ENCODE measurements at regions not wholly inside any gene's neighbourhood (a gene's known extent, or its start where the extent isn't known, plus 50 kb on each side); places are given as distances from the start of the nearest gene placed in this dataset.

- no peak overlapping the region for H3K27ac ChIP-seq
- intact Hi-C loops (cut with DNase I; ENCODE audit: low total_unique reads) = no loop called here
- no peaks in the 10 kb centered on the region for H3K27me3 ChIP-seq
- 63 to 71% methylated on average over 1 of the region's 1 CpG for WGBS, 2 donors (ENCODE audit: low coverage in 1 of 2)
- no peak for DNase-seq
- H3K4me3 ChIP-seq = no peak overlapping the region
- no peaks in the 10 kb centered on the region for H3K9me3 ChIP-seq
- TF ChIP-seq CTCF (IDR thresholded peaks at IDR 0.05) = no peak
- no peak for TF ChIP-seq POLR2A (IDR thresholded peaks at IDR 0.05)
- TF ChIP-seq POLR2AphosphoS5 (IDR thresholded peaks at IDR 0.05) = no peak
- TF ChIP-seq EP300 (IDR thresholded peaks at IDR 0.05; ENCODE audit: low read depth) = no peak
- no peaks in the 10 kb centered on the region for H3K4me1 ChIP-seq
- no peaks in the 10 kb centered on the region for H3K36me3 ChIP-seq
- in situ Hi-C loops (cut with MboI; ENCODE audit: low pct_ligation_motif_present in 1 of 4, low pct_unique_long_range_greater_than_20kb in 1 of 4, low sequenced_read_pairs in 3 of 4) = no loop called here
Measured at GRCh38 chr1:101463195-101463594, 226.4 kb downstream of the S1PR1 start.

GRCh38 chr1:101465941-101466340 is 229.1 kb downstream of the S1PR1 start:
- Histone ChIP-seq H3K27me3 (no peaks in the 10 kb centered on the region), H3K4me3 (no peak overlapping the region), H3K27ac (no peak overlapping the region), H3K9me3 (no peaks in the 10 kb centered on the region), H3K36me3 (no peaks in the 10 kb centered on the region), H3K4me1 (no peaks in the 10 kb centered on the region)
- in situ Hi-C loops (cut with MboI; ENCODE audit: low pct_ligation_motif_present in 1 of 4, low pct_unique_long_range_greater_than_20kb in 1 of 4, low sequenced_read_pairs in 3 of 4) = no loop called here
- intact Hi-C loops (cut with DNase I; ENCODE audit: low total_unique reads) = no loop called here
- 94 to 100% methylated on average over 1 to 2 of the region's 2 CpGs for WGBS, 2 donors (ENCODE audit: low coverage in 1 of 2)
- DNase-seq = no peak
- TF ChIP-seq POLR2AphosphoS5 (IDR thresholded peaks at IDR 0.05) (no peak), CTCF (IDR thresholded peaks at IDR 0.05) (no peak), POLR2A (IDR thresholded peaks at IDR 0.05) (no peak), EP300 (IDR thresholded peaks at IDR 0.05; ENCODE audit: low read depth) (no peak)

- H3K9me3 ChIP-seq = peaks cover 0 to 6% of the 10 kb centered on the region in 2 donors
- no peak overlapping the region for H3K27ac ChIP-seq
- intact Hi-C loops (cut with DNase I; ENCODE audit: low total_unique reads) = no loop called here
- TF ChIP-seq CTCF (IDR thresholded peaks at IDR 0.05) (peak in 2 of 5 experiments; percentile 18 to 19), POLR2A (IDR thresholded peaks at IDR 0.05) (no peak)
- no peak overlapping the region for H3K4me3 ChIP-seq
- H3K4me1 ChIP-seq = no peaks in the 10 kb centered on the region
- DNase-seq = no peak
- H3K27me3 ChIP-seq = no peaks in the 10 kb centered on the region
- 0% methylated on average over 1 of the region's 1 CpG for WGBS, 2 donors (ENCODE audit: low coverage in 1 of 2)
- H3K36me3 ChIP-seq = no peaks in the 10 kb centered on the region
- in situ Hi-C loops (cut with MboI; ENCODE audit: low pct_ligation_motif_present in 1 of 4, low pct_unique_long_range_greater_than_20kb in 1 of 4, low sequenced_read_pairs in 3 of 4) = no loop called here
Measured at GRCh38 chr1:101474039-101474665, 237.3 kb downstream of the S1PR1 start.

- no peak overlapping the region for H3K4me3 ChIP-seq
- no peaks in the 10 kb centered on the region for H3K36me3 ChIP-seq
- intact Hi-C loops (cut with DNase I; ENCODE audit: low total_unique reads) (no loop called here), in situ Hi-C loops (cut with MboI; ENCODE audit: low pct_ligation_motif_present in 1 of 4, low pct_unique_long_range_greater_than_20kb in 1 of 4, low sequenced_read_pairs in 3 of 4) (no loop called here)
- H3K27me3 ChIP-seq = no peaks in the 10 kb centered on the region
- WGBS, 2 donors (ENCODE audit: low coverage in 1 of 2) = 62 to 64% methylated on average over 1 of the region's 1 CpG
- H3K4me1 ChIP-seq = no peaks in the 10 kb centered on the region
- peaks cover 0 to 6% of the 10 kb centered on the region in 2 donors for H3K9me3 ChIP-seq
- no peak for DNase-seq
- no peak overlapping the region for H3K27ac ChIP-seq
- TF ChIP-seq CTCF (IDR thresholded peaks at IDR 0.05) (no peak), EP300 (IDR thresholded peaks at IDR 0.05; ENCODE audit: low read depth) (no peak), POLR2A (IDR thresholded peaks at IDR 0.05) (no peak), POLR2AphosphoS5 (IDR thresholded peaks at IDR 0.05) (no peak)
Measured at GRCh38 chr1:101476541-101476940, 239.7 kb downstream of the S1PR1 start.
